Gastrocnemius medialis (tissue), 4 donors: ENCODE measurements at regions not wholly inside any gene's neighbourhood (a gene's known extent, or its start where the extent isn't known, plus 50 kb on each side); places are given as distances from the start of the nearest gene placed in this dataset.

Experiments
- CTCF ChIP-seq, 5 experiments: fragments of 450-650 bp in 3 of 5; fragments of 200-600 bp in 2 of 5; sonication (generic) in 2 of 5; IDR thresholded peaks in 4 of 5; conservative IDR thresholded peaks in 1 of 5; 1 replicate in 4 of 5; 2 replicates in 1 of 5; pipeline ENCODE4 v1.5.1; 2016 to 2019; ENCODE audit warnings: antibody characterized with exemption in 5 of 5, mild to moderate bottlenecking in 3 of 5, moderate library complexity in 3 of 5
- POLR2A ChIP-seq, 2 donors: fragments of 450-650 bp; IDR thresholded peaks; one replicate each; pipeline ENCODE4 v1.6.1; 2017; ENCODE audit warnings: antibody characterized with exemption in 2 of 2, mild to moderate bottlenecking in 2 of 2, moderate library complexity in 2 of 2

GRCh38 chr10:28922861-28923260 is 245.5 kb downstream of the BAMBI start:
- TF ChIP-seq POLR2A (IDR thresholded peaks at IDR 0.05) (no peak), CTCF (IDR thresholded peaks at IDR 0.05 in 4 of 5, conservative IDR thresholded peaks at IDR 0.05 in 1 of 5) (no peak)
